ENCODE measurements at regions not wholly inside any gene's neighbourhood (a gene's known extent, or its start where the extent isn't known, plus 50 kb on each side); places are given as distances from the start of the nearest gene placed in this dataset.

DNA sequence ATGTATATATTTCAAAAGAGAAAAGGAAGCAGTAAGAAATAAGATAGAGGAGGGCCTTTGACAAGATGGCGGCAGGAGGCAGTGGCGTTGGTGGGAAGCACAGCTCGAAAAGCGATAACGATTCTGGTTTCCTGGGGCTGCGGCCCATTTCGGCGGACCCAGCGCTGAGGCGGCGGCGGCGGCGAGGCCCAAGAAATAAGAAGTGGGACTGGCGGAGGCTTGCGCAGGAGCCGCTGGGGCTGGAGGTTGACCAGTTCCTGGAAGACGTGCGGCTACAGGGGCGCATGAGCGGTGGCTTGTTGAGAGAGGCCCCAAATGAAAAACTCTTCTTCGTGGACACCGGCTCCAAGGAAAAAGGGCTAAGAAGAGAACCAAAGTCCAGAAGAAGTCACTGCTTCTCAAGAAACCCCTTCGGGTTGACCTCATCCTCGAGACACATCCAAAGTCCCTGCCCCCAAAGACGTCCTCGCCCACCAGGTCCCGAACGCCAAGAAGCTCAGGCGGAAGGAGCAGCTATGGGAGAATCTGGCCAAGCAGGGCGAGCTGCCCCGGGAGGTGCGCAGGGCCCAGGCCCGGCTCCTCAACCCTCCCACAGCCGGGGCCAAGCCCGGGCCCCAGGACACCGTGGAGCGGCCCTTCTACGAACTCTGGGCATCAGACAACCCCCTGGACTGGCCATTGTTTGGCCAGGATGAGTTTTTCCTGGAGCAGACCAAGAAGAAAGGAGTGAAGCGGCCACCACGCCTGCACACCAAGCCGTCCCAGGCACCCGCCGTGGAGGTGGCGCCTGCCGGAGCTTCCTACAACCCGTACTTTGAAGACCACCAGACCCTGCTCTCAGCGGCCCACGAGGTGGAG lies 624.3 kb downstream of the MCTP2 start:
- TF ChIP-seq, protein P1, sequence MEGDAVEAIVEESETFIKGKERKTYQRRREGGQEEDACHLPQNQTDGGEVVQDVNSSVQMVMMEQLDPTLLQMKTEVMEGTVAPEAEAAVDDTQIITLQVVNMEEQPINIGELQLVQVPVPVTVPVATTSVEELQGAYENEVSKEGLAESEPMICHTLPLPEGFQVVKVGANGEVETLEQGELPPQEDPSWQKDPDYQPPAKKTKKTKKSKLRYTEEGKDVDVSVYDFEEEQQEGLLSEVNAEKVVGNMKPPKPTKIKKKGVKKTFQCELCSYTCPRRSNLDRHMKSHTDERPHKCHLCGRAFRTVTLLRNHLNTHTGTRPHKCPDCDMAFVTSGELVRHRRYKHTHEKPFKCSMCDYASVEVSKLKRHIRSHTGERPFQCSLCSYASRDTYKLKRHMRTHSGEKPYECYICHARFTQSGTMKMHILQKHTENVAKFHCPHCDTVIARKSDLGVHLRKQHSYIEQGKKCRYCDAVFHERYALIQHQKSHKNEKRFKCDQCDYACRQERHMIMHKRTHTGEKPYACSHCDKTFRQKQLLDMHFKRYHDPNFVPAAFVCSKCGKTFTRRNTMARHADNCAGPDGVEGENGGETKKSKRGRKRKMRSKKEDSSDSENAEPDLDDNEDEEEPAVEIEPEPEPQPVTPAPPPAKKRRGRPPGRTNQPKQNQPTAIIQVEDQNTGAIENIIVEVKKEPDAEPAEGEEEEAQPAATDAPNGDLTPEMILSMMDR (conservative IDR thresholded peaks at IDR 0.05; ENCODE audit: low read length), result no peak
- no peak for TF ChIP-seq EZH2phosphoT487 (IDR thresholded peaks at IDR 0.05; ENCODE audit: borderline replicate concordance)
